ENCODE measurements at regions not wholly inside any gene's neighbourhood (a gene's known extent, or its start where the extent isn't known, plus 50 kb on each side); places are given as distances from the start of the nearest gene placed in this dataset.
"Not testable (repeated sequence)": the region's sequence is repeated elsewhere in the genome, so short reads cannot be mapped to it uniquely, and the experiment has no call there.

GRCh38 chr1:38153066-38153777, 106.6 kb upstream of the POU3F1 start:
- Histone ChIP-seq H3K4me1 (ENCODE audit: insufficient read depth, insufficient read length) (peaks cover 3% of the 10 kb centered on the region), H3K27me3 (ENCODE audit: insufficient read depth, insufficient read length) (no peaks in the 10 kb centered on the region), H3K9me3 (ENCODE audit: insufficient read depth, low read length) (no peaks in the 10 kb centered on the region), H3K9ac (ENCODE audit: insufficient read length, low read depth) (no peak overlapping the region), H3K36me3 (ENCODE audit: insufficient read depth, insufficient read length, low read length) (no peaks in the 10 kb centered on the region), H3K4me3 (ENCODE audit: insufficient read length, low read depth) (no peak overlapping the region)
- DNase-seq (ENCODE audit: low read depth, low spot score) = no peak
- TF ChIP-seq YY1 (IDR thresholded peaks at IDR 0.05; ENCODE audit: insufficient read depth, insufficient read length) = no peak
- TF ChIP-seq ZNF274 (IDR thresholded peaks at IDR 0.05; ENCODE audit: low read depth, low read length) = no peak
- no peak for TF ChIP-seq SUZ12 (IDR thresholded peaks at IDR 0.05; ENCODE audit: extremely low read depth, insufficient read depth, insufficient read length)

GRCh38 chr1:38152351-38153065, 105.9 kb upstream of the POU3F1 start:
- Histone ChIP-seq H3K9ac (ENCODE audit: insufficient read length, low read depth) (no peak overlapping the region), H3K27me3 (ENCODE audit: insufficient read depth, insufficient read length) (no peaks in the 10 kb centered on the region), H3K4me3 (ENCODE audit: insufficient read length, low read depth) (no peak overlapping the region), H3K4me1 (ENCODE audit: insufficient read depth, insufficient read length) (peaks cover 3% of the 10 kb centered on the region), H3K9me3 (ENCODE audit: insufficient read depth, low read length) (no peaks in the 10 kb centered on the region), H3K36me3 (ENCODE audit: insufficient read depth, insufficient read length, low read length) (no peaks in the 10 kb centered on the region)
- DNase-seq (ENCODE audit: low read depth, low spot score) = no peak
- TF ChIP-seq ZNF274 (IDR thresholded peaks at IDR 0.05; ENCODE audit: low read depth, low read length) (no peak), SUZ12 (IDR thresholded peaks at IDR 0.05; ENCODE audit: extremely low read depth, insufficient read depth, insufficient read length) (no peak), YY1 (IDR thresholded peaks at IDR 0.05; ENCODE audit: insufficient read depth, insufficient read length) (no peak)

GRCh38 chr1:38151399-38151798, 104.8 kb upstream of the POU3F1 start:
- Histone ChIP-seq H3K36me3 (ENCODE audit: insufficient read depth, insufficient read length, low read length) (no peaks in the 10 kb centered on the region), H3K27me3 (ENCODE audit: insufficient read depth, insufficient read length) (no peaks in the 10 kb centered on the region), H3K9ac (ENCODE audit: insufficient read length, low read depth) (no peak overlapping the region), H3K4me1 (ENCODE audit: insufficient read depth, insufficient read length) (peaks cover 3% of the 10 kb centered on the region), H3K9me3 (ENCODE audit: insufficient read depth, low read length) (peaks cover 9% of the 10 kb centered on the region; the same call in 1 of the 2 replicates), H3K4me3 (ENCODE audit: insufficient read length, low read depth) (no peak overlapping the region)
- TF ChIP-seq ZNF274 (IDR thresholded peaks at IDR 0.05; ENCODE audit: low read depth, low read length) (no peak), SUZ12 (IDR thresholded peaks at IDR 0.05; ENCODE audit: extremely low read depth, insufficient read depth, insufficient read length) (no peak), YY1 (IDR thresholded peaks at IDR 0.05; ENCODE audit: insufficient read depth, insufficient read length) (no peak)
- no peak for DNase-seq (ENCODE audit: low read depth, low spot score)

GRCh38 chr1:38146079-38146478, 99.5 kb upstream of the POU3F1 start:
- not testable (repeated sequence) for DNase-seq (ENCODE audit: low read depth, low spot score); H3K4me1 ChIP-seq (ENCODE audit: insufficient read depth, insufficient read length); H3K4me3 ChIP-seq (ENCODE audit: insufficient read length, low read depth); H3K36me3 ChIP-seq (ENCODE audit: insufficient read depth, insufficient read length, low read length); H3K9ac ChIP-seq (ENCODE audit: insufficient read length, low read depth); H3K27me3 ChIP-seq (ENCODE audit: insufficient read depth, insufficient read length)
- peaks cover 26% of the 10 kb centered on the region; the same call in 1 of the 2 replicates for H3K9me3 ChIP-seq (ENCODE audit: insufficient read depth, low read length)

- Histone ChIP-seq H3K9ac (ENCODE audit: insufficient read length, low read depth) (no peak overlapping the region), H3K9me3 (ENCODE audit: insufficient read depth, low read length) (peaks cover 26% of the 10 kb centered on the region; the same call in 1 of the 2 replicates), H3K27me3 (ENCODE audit: insufficient read depth, insufficient read length) (no peaks in the 10 kb centered on the region), H3K4me3 (ENCODE audit: insufficient read length, low read depth) (no peak overlapping the region), H3K36me3 (ENCODE audit: insufficient read depth, insufficient read length, low read length) (no peaks in the 10 kb centered on the region), H3K4me1 (ENCODE audit: insufficient read depth, insufficient read length) (peaks cover 30% of the 10 kb centered on the region)
- DNase-seq (ENCODE audit: low read depth, low spot score) = no peak
- TF ChIP-seq YY1 (IDR thresholded peaks at IDR 0.05; ENCODE audit: insufficient read depth, insufficient read length) (no peak), ZNF274 (IDR thresholded peaks at IDR 0.05; ENCODE audit: low read depth, low read length) (no peak), SUZ12 (IDR thresholded peaks at IDR 0.05; ENCODE audit: extremely low read depth, insufficient read depth, insufficient read length) (no peak)
Measured at GRCh38 chr1:38142606-38143005, 96.0 kb upstream of the POU3F1 start.

- H3K4me3 ChIP-seq (ENCODE audit: insufficient read length, low read depth) = peak overlapping the region; percentile 38
- no peaks in the 10 kb centered on the region for H3K36me3 ChIP-seq (ENCODE audit: insufficient read depth, insufficient read length, low read length)
- H3K9ac ChIP-seq (ENCODE audit: insufficient read length, low read depth) = peak overlapping the region; percentile 77
- peaks cover 17% of the 10 kb centered on the region; the same call in 1 of the 2 replicates for H3K9me3 ChIP-seq (ENCODE audit: insufficient read depth, low read length)
- H3K27me3 ChIP-seq (ENCODE audit: insufficient read depth, insufficient read length) = no peaks in the 10 kb centered on the region
- peaks cover 30% of the 10 kb centered on the region for H3K4me1 ChIP-seq (ENCODE audit: insufficient read depth, insufficient read length)
- peak; percentile 80 for DNase-seq (ENCODE audit: low read depth, low spot score)
- TF ChIP-seq SUZ12 (IDR thresholded peaks at IDR 0.05; ENCODE audit: extremely low read depth, insufficient read depth, insufficient read length) (no peak), YY1 (IDR thresholded peaks at IDR 0.05; ENCODE audit: insufficient read depth, insufficient read length) (no peak), ZNF274 (IDR thresholded peaks at IDR 0.05; ENCODE audit: low read depth, low read length) (no peak)
Measured at GRCh38 chr1:38141483-38141882, 94.9 kb upstream of the POU3F1 start.

GRCh38 chr1:38139738-38140487, 93.3 kb upstream of the POU3F1 start:
- Histone ChIP-seq H3K27me3 (ENCODE audit: insufficient read depth, insufficient read length) (no peaks in the 10 kb centered on the region), H3K4me1 (ENCODE audit: insufficient read depth, insufficient read length) (peaks cover 40% of the 10 kb centered on the region), H3K9me3 (ENCODE audit: insufficient read depth, low read length) (peaks cover 1% of the 10 kb centered on the region; the same call in 1 of the 2 replicates), H3K4me3 (ENCODE audit: insufficient read length, low read depth) (peak overlapping the region; percentile 38), H3K9ac (ENCODE audit: insufficient read length, low read depth) (peak overlapping the region; percentile 77), H3K36me3 (ENCODE audit: insufficient read depth, insufficient read length, low read length) (no peaks in the 10 kb centered on the region)
- peak; percentile 73 for DNase-seq (ENCODE audit: low read depth, low spot score)
- TF ChIP-seq ZNF274 (IDR thresholded peaks at IDR 0.05; ENCODE audit: low read depth, low read length) (no peak), YY1 (IDR thresholded peaks at IDR 0.05; ENCODE audit: insufficient read depth, insufficient read length) (peak; percentile 32), SUZ12 (IDR thresholded peaks at IDR 0.05; ENCODE audit: extremely low read depth, insufficient read depth, insufficient read length) (no peak)
